ENCODE measurements at regions not wholly inside any gene's neighbourhood (a gene's known extent, or its start where the extent isn't known, plus 50 kb on each side); places are given as distances from the start of the nearest gene placed in this dataset.

DNA sequence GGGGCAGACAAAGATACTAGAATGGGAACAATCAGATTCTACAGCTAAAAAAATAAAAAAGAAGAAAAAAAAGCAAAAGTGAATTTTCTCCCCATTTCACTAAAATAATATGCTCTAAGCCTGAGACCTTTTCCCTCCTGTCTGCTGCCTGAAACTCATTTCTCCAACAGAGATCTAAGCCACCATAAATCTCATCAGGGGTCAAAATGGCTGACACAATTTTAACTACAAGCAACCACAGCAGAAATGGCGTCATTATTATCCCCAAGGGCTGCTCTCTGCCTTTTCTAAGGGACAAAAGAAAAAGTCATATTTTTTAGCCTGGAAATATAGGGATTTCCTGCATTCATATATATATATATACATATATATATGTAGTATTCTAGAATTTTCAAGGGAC, 183.7 kb upstream of the CAMK1G start:
- TF ChIP-seq CTCF (IDR thresholded peaks at IDR 0.05) (no peak), POLR2A (IDR thresholded peaks at IDR 0.05) (no peak)
